ENCODE measurements at regions not wholly inside any gene's neighbourhood (a gene's known extent, or its start where the extent isn't known, plus 50 kb on each side); places are given as distances from the start of the nearest gene placed in this dataset.

DNA sequence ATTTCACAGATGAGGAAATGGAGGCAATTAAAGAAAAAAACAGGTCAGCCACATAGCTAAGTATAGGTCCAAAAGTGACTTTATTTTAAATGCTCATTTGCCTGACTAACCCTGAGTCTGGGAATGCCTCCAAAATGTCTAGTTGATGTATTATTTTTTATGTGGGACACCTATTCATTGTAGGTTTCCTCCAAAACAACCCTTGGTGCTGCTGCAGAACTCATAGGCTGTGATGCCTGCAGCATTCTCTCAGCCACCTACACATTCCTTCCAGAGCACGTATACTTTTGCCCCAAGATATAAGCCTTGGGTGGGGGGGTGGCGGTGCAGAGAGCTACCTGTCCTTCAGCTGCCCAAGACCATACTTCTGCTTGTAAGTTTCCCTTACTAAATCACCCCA is 77.4 kb downstream of the MSX2 start:
- intact Hi-C loops (cut with DNase I; ENCODE audit: low total_unique reads) = no loop called here

DNA sequence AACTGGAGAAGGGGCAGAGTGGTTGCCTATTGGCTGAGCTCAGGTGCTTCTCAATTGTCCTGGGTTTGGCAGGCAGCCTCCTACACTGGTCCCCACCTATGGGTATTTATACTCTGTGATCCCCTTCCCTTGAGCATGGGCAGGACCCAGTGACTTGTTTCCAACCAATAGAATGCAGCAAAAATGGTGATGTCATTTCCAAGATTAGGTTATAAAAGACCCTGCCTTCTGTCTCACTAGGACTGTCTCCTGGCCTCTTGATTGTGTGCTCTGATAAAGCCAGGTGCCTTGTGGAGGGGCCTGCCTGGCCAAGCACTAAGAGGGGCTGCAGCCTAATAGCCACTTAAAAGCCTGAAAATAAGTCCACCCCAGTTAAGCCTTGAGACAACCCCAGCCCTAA is 76.1 kb downstream of the MSX2 start:
- TF ChIP-seq, protein P1, sequence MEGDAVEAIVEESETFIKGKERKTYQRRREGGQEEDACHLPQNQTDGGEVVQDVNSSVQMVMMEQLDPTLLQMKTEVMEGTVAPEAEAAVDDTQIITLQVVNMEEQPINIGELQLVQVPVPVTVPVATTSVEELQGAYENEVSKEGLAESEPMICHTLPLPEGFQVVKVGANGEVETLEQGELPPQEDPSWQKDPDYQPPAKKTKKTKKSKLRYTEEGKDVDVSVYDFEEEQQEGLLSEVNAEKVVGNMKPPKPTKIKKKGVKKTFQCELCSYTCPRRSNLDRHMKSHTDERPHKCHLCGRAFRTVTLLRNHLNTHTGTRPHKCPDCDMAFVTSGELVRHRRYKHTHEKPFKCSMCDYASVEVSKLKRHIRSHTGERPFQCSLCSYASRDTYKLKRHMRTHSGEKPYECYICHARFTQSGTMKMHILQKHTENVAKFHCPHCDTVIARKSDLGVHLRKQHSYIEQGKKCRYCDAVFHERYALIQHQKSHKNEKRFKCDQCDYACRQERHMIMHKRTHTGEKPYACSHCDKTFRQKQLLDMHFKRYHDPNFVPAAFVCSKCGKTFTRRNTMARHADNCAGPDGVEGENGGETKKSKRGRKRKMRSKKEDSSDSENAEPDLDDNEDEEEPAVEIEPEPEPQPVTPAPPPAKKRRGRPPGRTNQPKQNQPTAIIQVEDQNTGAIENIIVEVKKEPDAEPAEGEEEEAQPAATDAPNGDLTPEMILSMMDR (IDR thresholded peaks at IDR 0.05) = no peak
- TF ChIP-seq POLR2A (IDR thresholded peaks at IDR 0.05) = no peak
- no peak overlapping the region for H3K4me3 ChIP-seq (ENCODE audit: low read depth, poor library complexity, severe bottlenecking)
- DNase-seq (ENCODE audit: low spot score in 2 of 2) = peak in 1 of 2 donors; percentile 18
- intact Hi-C loops (cut with DNase I; ENCODE audit: low total_unique reads) = no loop called here

More for the DNA sequence above, 77.4 kb downstream of the MSX2 start:
- peak in 1 of 2 donors; percentile 15 for DNase-seq (ENCODE audit: low spot score in 2 of 2)
- 49 to 70% methylated on average over 2 of the region's 2 CpGs for WGBS, 2 donors
- H3K4me3 ChIP-seq (ENCODE audit: low read depth, poor library complexity, severe bottlenecking) = no peak overlapping the region
- no peak for TF ChIP-seq POLR2A (IDR thresholded peaks at IDR 0.05)
- TF ChIP-seq, protein P1 (IDR thresholded peaks at IDR 0.05) = no peak

DNA sequence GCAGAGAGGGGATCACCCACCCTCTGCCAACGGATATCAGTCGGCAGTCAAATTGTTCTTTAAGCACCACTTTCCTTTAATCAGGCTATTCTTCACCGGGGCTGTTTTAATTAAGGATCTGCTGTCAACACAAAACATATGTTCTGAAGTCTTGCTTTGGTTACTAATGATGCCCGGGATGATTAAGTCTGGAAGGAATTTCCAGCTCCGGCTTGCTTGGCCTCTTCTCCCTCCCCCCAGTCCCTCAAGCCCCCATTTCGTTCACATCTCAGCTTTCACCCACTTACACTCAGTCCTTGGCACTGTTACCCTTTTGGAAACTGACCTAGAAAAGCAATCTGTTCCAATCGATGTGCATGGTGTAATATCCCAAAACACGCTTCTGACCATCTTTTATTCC is 74.7 kb downstream of the MSX2 start:
- intact Hi-C loops (cut with DNase I; ENCODE audit: low total_unique reads) = loop anchor here (5.0 to 10.0 kb wide), 2 partner anchors 377 to 474 kb away; no protein-coding TSS in a partner anchor
- TF ChIP-seq POLR2A (IDR thresholded peaks at IDR 0.05) = no peak
- TF ChIP-seq, protein P1 (IDR thresholded peaks at IDR 0.05) = no peak
- WGBS, 2 donors = 27 to 33% methylated on average over 8 of the region's 8 CpGs
- peak in 1 of 2 donors; percentile 32 for DNase-seq (ENCODE audit: low spot score in 2 of 2)
- no peak overlapping the region for H3K4me3 ChIP-seq (ENCODE audit: low read depth, poor library complexity, severe bottlenecking)

DNA sequence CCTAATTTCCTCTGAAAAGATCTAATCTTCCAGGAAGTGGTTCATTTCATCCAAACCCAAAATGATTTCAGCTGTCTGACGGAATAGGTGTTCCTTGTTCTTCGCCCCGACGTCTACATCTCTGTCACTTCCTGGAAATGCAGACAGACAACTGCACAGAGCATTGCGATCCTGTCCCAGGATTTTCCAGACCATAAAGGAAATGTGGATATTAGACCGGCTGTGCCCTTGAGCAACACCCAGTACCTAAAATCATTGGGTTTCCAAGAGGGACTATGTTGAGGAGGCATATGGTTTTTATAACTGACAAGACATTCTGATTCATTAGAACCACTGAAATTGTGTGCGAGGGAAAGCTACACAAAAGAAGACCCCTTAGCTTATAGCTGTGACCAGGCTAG is 74.2 kb downstream of the MSX2 start:
- intact Hi-C loops (cut with DNase I; ENCODE audit: low total_unique reads) = loop anchor here (5.0 to 10.0 kb wide), 2 partner anchors 376 to 474 kb away; no protein-coding TSS in a partner anchor
- DNase-seq (ENCODE audit: low spot score in 2 of 2) = peak in 1 of 2 donors; percentile 29
- H3K4me3 ChIP-seq (ENCODE audit: low read depth, poor library complexity, severe bottlenecking) = no peak overlapping the region
- WGBS, 2 donors = 41 to 45% methylated on average over 7 of the region's 7 CpGs
- no peak for TF ChIP-seq POLR2A (IDR thresholded peaks at IDR 0.05)

DNA sequence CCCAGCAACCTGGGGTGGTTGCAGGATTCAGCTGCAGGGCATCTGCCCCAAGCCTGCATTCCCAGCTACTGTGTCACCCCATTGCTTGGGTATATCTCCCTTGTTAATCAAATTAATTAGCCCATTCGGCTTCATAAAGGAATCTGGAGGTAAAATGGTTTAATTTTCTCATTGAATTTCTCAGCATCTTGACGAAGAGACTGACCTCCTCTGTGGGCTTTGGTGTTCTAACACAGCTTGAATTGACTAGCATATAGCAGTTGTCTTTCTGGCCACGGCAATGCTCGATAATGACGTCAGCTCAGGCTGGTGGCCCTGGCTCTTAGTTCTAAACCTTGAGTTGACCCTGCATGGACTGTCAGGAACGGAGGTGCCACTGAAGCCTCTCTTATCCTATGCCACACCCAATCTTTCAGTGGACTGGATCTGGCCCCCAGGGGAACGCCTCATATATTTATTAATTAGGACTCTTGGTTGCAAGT is 72.4 kb downstream of the MSX2 start:
- intact Hi-C loops (cut with DNase I; ENCODE audit: low total_unique reads) = loop anchor here (5.0 to 10.0 kb wide), 2 partner anchors 374 to 472 kb away; no protein-coding TSS in a partner anchor
- peak in 1 of 2 donors; percentile 23 for DNase-seq (ENCODE audit: low spot score in 2 of 2)
- 84% methylated on average over 7 of the region's 7 CpGs for WGBS, 2 donors
- no peak overlapping the region for H3K4me3 ChIP-seq (ENCODE audit: low read depth, poor library complexity, severe bottlenecking)
- no peak for TF ChIP-seq POLR2A (IDR thresholded peaks at IDR 0.05)
- TF ChIP-seq, protein P1 (IDR thresholded peaks at IDR 0.05) = no peak

DNA sequence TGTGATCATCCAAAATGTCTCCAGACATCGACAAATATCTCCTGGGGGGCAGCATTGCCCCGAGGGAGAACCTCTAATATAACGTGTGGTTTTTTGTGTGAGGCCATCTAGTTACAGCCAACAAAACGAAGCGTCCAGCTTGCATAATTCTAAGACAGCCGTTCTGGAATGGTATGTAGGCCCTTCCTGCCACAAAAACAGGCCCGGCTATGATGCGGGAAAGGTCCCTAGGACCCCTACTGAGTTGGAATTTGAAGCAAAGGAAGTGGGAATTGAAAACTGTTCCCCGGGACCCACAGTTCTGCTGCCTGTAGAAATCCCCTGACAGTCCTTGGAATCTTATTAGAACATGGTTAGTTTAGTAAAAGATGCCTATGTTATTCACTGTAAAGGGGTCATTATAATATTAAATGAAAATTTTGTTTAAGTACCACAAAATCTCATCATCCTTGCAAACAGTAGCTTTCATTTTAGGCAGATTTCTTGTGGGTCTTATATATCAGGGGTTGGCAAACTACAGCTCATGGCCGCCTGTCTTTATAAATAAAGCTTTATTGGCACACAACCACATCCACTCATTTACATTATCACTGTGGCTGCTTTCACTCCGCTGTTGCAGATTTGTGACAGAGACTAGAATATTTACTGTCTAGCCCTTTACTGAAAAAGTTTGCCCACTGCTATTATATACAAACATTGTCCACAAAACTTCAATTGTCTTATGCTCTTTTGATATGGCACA is 70.7 kb downstream of the MSX2 start:
- H3K4me3 ChIP-seq (ENCODE audit: low read depth, poor library complexity, severe bottlenecking) = no peak overlapping the region
- no peak for TF ChIP-seq POLR2A (IDR thresholded peaks at IDR 0.05)
- TF ChIP-seq, protein P1 (IDR thresholded peaks at IDR 0.05) = no peak
- DNase-seq (ENCODE audit: low spot score in 2 of 2) = peak in 1 of 2 donors; percentile 21
- intact Hi-C loops (cut with DNase I; ENCODE audit: low total_unique reads) = loop anchor here (5.0 to 10.0 kb wide), 2 partner anchors 373 to 470 kb away; no protein-coding TSS in a partner anchor
- 62 to 75% methylated on average over 11 of the region's 11 CpGs for WGBS, 2 donors

Measured in lower leg skin (tissue), 4 donors.